ENCODE measurements at regions not wholly inside any gene's neighbourhood (a gene's known extent, or its start where the extent isn't known, plus 50 kb on each side); places are given as distances from the start of the nearest gene placed in this dataset.
"Not testable (repeated sequence)": the region's sequence is repeated elsewhere in the genome, so short reads cannot be mapped to it uniquely, and the experiment has no call there.

- DNase-seq: not testable (repeated sequence)
Observed at GRCh38 chr22:11054681-11055080, 4473.3 kb upstream of the OR11H1 start.

GRCh38 chr22:11055176-11055575, 4472.8 kb upstream of the OR11H1 start:
- peak in 1 of 4 experiments; percentile 3 for DNase-seq

DNA sequence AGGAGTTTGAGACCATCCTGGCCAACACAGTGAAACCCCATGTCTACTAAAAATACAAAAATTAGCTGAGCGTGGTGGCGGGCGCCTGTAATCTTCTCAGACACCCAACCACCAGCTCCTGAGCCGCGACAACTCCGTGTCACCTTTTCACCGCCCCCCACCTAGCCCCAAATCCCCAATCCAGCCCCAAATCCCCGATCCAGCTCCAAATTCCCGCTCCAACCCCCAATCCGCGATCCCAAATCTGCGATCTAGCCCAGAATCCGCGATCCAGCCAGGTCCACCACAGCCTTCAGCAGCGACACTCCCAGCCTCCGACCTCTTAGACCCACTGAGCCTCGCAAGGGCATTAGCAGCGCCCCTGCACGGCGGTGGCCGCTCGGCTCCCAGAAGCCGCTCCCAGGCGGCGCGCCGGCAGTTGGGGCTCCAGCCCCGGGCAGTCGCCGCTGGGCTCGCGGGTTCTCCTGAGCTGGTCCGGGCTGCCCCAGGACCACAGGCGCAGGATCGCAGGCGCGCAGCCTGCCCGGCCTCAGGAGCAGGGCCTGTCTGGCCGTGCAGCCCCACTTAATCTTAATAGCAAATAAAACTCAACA, 4469.9 kb upstream of the OR11H1 start:
- peak in 1 of 4 experiments; percentile 3 for DNase-seq

DNA sequence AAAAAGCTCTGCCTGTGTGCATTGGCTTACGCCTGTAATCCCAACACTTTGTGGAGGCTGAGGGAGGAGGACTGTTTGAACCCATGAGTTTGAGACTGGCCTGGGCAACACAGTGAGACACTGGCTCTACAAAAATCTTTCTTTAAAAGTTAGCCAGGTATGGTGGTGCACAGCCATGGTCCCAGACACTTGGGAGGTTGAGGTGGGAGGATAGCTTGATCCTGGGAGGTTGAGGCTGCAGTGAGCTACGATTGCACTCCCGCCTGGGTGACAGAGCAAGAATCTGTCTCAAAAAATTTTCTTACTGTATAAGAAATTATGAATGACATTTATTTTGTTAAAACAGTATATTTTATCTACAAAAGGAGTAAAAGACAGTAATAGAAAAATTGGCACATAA, 4468.9 kb upstream of the OR11H1 start:
- DNase-seq: not testable (repeated sequence)

GRCh38 chr22:11060797-11061196, 4467.2 kb upstream of the OR11H1 start:
- not testable (repeated sequence) for DNase-seq

DNA sequence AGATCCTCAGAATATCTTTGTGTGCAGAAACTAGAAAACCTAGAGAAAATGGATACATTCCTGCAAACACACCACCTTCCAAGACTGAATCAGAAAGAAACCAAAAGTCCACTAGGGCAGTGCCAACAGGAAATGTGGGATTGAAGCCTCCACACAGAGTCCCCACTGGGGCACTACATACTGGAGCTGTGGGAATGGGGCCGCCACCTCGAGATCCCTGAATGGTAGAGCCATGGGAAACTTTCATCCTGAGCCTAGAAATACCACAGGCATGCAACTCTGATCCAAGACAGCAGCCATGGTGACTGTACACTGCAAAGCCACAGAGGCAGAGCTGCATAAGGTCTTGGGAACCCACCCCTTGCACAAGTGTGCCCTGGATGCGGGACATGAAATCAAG, 4465.5 kb upstream of the OR11H1 start:
- DNase-seq: not testable (repeated sequence)

- DNase-seq: not testable (repeated sequence)
Observed at GRCh38 chr22:11063022-11063685, 4464.8 kb upstream of the OR11H1 start.

DNA sequence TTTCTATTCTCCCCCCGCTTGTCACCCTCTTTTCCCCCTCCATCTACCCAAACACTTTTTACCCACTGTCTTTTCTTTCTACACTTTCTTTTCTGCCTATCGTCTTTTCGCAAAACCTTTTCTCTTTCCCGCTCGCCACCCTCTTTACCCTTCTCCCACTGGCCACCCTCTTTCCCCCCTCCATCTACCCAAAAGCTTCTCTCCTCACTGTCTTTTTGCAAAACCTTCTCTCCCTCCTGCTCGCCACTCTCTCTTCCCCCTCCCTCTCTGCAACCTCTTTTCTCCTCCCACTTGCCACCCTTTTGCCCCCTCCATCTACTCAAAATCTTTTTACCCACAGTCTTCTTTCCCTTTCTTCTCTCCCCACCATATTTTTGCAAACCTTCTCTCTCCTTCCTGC, 4462.8 kb upstream of the OR11H1 start:
- not testable (repeated sequence) for DNase-seq

DNA sequence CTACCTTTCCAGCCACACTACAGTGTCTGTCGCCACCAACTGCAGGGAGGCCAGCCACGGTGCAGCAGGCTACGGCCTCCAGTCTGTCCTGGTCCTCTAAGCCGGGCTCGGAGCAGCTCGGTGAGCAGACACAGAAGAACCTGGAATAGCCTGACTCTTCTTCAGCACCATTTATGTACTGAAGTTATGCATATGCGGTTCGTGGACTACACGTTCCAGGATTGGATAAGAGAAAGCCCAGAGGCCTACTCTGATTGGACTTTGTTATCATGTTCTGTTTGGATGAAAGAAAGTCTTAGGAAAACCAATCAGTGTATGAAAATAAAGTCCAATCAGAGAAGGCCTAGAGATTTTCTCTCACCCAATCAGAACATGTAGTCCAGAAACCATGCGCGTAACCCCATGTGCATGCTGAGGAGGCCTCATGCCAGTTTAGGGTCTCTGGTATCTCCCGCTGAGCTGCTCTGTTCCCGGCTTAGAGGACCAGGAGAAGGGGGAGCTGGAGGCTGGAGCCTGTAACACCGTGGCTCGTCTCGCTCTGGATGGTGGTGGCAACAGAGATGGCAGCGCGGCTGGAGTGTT, 4462.0 kb upstream of the OR11H1 start:
- DNase-seq: not testable (repeated sequence)

DNA sequence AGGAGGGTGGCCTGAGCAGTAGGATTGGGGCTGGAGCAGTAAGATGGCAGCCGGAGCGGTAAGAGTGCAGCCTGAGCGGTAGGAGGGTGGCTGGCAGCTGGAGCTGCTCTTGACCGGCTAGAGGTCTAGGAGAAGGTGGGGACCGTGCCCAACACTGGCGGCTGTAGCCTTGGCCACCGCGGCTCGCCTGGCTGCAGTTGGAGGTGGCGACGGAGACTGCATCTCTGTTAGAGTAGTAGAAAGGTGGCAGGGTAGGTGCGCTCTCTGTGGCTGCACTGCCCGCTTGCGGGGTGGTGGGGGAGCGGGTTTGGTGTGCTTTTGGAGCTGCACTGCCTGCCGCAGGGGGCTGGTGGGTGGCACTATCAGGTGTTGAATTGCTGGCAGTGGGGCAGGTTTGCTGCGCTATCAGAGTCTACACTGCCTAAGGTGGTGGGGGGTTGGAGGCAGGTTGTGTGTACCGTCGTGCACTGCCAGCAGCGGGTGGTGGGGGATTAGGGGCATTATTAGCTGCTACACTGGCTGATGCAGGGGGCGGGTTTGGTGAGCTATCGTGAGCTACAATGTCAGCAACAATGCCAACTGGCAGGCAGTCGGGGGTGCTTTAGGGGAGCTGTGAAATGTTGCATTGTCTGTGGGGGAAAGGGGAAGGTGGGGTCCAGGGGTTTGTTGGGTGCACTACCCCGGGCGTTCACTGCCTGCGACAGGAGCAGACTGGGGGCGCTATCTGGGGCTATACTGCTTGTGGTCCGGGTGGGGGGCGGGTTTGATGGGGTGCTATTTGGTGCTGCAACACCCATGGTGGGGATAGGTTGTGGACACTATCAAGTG, 4461.3 kb upstream of the OR11H1 start:
- DNase-seq: peak in 1 of 4 experiments; percentile 4

- DNase-seq: not testable (repeated sequence)
Observed at GRCh38 chr22:11067286-11067871, 4460.6 kb upstream of the OR11H1 start.

DNA sequence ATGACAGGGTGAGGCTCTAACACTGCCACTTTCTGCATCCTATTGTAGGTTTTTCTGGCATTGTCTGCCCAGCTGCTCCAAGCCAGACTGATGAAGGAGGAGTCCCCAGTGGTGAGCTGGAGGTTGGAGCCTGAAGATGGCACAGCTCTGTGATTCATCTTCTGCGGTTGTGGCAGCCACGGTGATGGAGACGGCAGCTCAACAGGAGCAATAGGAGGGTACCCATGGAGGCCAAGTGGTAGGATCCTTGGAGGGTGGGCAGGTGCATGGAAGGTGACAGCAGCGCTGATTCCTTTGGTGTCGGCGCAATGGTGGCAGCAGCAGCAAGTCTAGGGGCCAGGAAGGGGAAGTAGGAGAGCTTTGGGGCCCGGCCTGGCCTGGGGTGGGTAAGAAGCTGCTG, 4460.1 kb upstream of the OR11H1 start:
- DNase-seq: not testable (repeated sequence)

GRCh38 chr22:11068406-11068805, 4459.6 kb upstream of the OR11H1 start:
- DNase-seq: not testable (repeated sequence)
